Neural crest cell (in vitro differentiated cells): ENCODE measurements at regions not wholly inside any gene's neighbourhood (a gene's known extent, or its start where the extent isn't known, plus 50 kb on each side); places are given as distances from the start of the nearest gene placed in this dataset.

ENCODE experiments used
- DNase-seq: peaks from one replicate; pipeline ENCODE4 v3.0.0; 2021; ENCODE audit warnings: low read depth, mixed read lengths, low spot score
- H3K27ac Mint-ChIP-seq: one replicate; pipeline ENCODE4 v1.8.0; 2021; ENCODE audit warnings: mild to moderate bottlenecking, mixed read lengths; ENCODE audit not compliant: unreplicated experiment
- H3K27me3 Mint-ChIP-seq: 2 replicates; pipeline ENCODE4 v1.8.0; 2021; ENCODE audit warnings: low read depth, mild to moderate bottlenecking, mixed read lengths
- H3K36me3 Mint-ChIP-seq: 2 replicates; pipeline ENCODE4 v1.8.0; 2021; ENCODE audit warnings: low read depth, mild to moderate bottlenecking, mixed read lengths
- H3K4me1 Mint-ChIP-seq: 2 replicates; pipeline ENCODE4 v1.8.0; 2021; ENCODE audit warnings: mixed read lengths
- H3K4me3 Mint-ChIP-seq: one replicate; pipeline ENCODE4 v1.8.0; 2021; ENCODE audit warnings: mild to moderate bottlenecking, mixed read lengths
- H3K9me3 Mint-ChIP-seq: 2 replicates; pipeline ENCODE4 v1.8.0; 2021; ENCODE audit warnings: mixed read lengths
- TF ChIP-seq, protein P1 (sequence below): fragments of 200-600 bp; sonication (generic); conservative IDR thresholded peaks from 2 replicates; pipeline ENCODE4 v1.5.0; 2021; ENCODE audit warnings: antibody characterized with exemption, mild to moderate bottlenecking

DNA sequence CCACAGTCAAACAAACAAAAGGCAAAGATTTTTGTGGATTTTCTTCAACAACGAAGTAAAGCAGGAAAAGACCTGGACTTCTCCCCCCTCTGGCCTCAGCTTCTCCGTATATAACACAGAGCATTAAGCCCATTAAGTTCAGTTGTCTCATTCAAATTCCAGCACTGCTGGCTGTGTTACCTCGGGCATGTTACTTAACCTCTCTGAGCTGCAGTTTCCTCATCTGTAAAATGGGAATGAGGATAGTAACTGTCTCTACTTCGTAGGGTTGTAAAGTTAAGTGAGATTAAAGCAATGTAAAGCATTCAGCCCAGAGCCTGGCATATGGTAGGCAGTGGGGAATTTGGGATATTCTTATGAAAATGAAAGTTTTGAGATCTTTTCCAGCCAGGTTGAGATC is 92.7 kb upstream of the SMIM23 start:
- Mint-ChIP-seq H3K9me3 (no peaks in the 10 kb centered on the region), H3K36me3 (no peaks in the 10 kb centered on the region), H3K4me3 (no peak overlapping the region), H3K27me3 (no peaks in the 10 kb centered on the region), H3K27ac (no peak overlapping the region), H3K4me1 (peaks cover 10% of the 10 kb centered on the region)
- DNase-seq, result no peak
- TF ChIP-seq, protein P1, sequence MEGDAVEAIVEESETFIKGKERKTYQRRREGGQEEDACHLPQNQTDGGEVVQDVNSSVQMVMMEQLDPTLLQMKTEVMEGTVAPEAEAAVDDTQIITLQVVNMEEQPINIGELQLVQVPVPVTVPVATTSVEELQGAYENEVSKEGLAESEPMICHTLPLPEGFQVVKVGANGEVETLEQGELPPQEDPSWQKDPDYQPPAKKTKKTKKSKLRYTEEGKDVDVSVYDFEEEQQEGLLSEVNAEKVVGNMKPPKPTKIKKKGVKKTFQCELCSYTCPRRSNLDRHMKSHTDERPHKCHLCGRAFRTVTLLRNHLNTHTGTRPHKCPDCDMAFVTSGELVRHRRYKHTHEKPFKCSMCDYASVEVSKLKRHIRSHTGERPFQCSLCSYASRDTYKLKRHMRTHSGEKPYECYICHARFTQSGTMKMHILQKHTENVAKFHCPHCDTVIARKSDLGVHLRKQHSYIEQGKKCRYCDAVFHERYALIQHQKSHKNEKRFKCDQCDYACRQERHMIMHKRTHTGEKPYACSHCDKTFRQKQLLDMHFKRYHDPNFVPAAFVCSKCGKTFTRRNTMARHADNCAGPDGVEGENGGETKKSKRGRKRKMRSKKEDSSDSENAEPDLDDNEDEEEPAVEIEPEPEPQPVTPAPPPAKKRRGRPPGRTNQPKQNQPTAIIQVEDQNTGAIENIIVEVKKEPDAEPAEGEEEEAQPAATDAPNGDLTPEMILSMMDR, result no peak

DNA sequence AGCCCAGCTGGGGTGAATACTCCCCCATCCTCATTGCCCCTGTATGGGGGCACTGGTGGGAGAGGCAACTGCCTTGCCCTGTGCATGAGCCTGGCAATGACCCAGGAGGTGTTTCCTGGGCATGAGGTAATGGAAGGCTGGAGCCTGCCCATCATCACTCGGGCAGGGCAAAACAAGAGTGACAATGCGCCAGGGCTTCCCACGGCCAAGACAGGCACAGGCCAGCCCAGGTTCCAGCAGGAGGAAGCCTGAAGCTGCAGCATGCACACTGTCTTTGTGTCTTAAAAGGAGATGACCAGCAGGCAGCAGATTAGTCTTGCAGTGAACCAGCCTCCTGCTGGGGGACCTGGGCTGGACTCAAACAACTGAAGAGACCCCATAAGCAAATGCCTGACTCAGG is 92.2 kb upstream of the SMIM23 start:
- DNase-seq, result no peak
- Mint-ChIP-seq H3K4me1 (peaks cover 5% of the 10 kb centered on the region), H3K27ac (no peak overlapping the region), H3K9me3 (no peaks in the 10 kb centered on the region), H3K4me3 (no peak overlapping the region), H3K27me3 (no peaks in the 10 kb centered on the region), H3K36me3 (no peaks in the 10 kb centered on the region)
- TF ChIP-seq, protein P1, result no peak

DNA sequence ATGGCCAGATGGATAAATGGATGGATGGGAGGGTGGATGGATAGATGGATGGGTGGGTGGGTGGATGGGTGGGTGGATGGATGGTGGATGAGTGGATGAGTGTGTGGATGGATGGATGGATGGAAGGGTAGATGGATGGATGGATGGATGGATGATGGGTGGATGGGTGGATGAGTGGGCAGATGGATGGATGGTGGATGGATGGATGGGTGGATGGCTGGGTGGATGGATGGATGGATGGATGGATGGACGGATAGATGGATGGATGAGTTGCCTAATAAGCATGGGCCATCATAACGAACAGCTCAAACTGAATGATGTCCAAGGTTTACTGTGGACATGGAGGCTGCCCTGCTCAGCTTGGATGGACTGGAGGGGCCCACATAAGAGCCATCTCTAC is 89.8 kb upstream of the SMIM23 start:
- Mint-ChIP-seq H3K4me3 (no peak overlapping the region), H3K27ac (no peak overlapping the region), H3K36me3 (no peaks in the 10 kb centered on the region), H3K27me3 (no peaks in the 10 kb centered on the region), H3K4me1 (peaks cover 5% of the 10 kb centered on the region), H3K9me3 (no peaks in the 10 kb centered on the region)
- DNase-seq, result no peak
- TF ChIP-seq, protein P1, result no peak

DNA sequence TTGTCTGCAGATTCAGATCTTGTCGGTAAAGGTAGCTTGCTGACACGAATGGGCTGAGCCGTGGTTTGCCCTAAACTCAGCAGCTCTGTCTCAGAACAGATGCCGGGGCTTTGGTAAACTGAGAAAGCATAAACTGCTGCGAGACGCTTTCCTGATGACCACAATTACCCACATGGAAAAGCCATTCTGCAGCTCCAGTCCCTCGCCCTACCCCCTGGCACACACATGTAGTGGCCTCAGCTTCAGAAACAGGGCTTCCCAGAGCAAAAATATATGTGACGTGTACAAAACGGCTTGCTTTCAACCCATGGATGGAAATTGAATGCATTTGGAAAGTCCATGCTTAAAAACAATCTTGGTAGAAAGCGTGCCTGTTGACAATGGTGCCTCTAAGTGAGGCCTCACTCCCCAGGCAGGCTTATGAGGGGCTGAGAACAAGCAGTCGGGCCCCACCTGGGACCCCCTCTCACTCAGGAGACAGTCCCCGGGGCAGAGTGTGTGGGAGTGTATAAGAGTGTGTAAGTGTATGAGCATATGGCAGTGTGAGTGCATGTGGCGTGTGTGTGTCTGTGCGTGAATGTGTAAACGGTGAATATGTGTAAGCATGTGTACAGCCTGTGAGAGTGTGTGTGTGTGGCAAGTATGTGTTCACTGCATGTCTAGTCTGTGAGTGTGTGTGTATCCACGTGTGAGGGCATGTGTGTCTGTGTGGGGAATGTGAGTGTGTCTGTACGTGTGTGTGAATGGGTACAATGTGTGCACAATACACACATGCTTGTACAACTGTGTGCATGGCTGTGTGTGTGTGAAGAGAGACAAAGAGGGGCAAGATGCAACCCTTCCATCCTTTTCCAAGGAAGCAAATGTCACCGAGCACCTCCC is 88.2 kb upstream of the SMIM23 start:
- H3K4me1 Mint-ChIP-seq, result peaks cover 16% of the 10 kb centered on the region

DNA sequence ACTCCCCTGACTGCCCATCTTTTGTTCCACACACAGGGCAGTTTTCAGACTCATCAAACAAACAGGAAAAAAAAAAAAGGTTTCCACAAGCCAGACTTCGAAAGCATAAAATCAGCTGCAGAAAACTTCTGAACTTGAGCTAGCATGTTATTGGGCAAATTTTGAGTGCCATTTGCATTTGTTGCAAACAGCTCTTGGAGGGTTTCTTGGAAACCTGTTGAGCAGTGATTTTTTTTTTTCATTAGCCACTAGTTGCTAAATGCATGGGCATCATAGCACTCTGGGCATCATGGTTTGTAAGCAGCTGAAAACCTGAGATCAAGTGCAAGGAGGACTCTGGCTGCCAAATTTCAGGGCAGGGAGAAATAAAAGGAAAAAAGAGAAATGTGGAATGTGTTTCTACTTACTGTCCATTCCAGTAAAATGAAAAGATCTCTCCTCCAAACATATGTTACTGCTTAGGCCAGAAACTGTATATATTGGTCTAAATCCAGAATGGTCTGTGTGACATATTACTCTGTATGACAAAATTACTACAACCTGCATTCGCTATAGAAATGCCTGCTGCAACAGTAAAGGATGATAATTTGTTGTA is 85.2 kb upstream of the SMIM23 start:
- H3K27ac Mint-ChIP-seq, result no peak overlapping the region
- peaks cover 25% of the 10 kb centered on the region for H3K4me1 Mint-ChIP-seq
- DNase-seq, result no peak
- peaks cover 6% of the 10 kb centered on the region for H3K9me3 Mint-ChIP-seq
- H3K4me3 Mint-ChIP-seq, result no peak overlapping the region
- no peaks in the 10 kb centered on the region for H3K36me3 Mint-ChIP-seq
- TF ChIP-seq, protein P1, result no peak
- H3K27me3 Mint-ChIP-seq, result no peaks in the 10 kb centered on the region

More for the DNA sequence above, 88.2 kb upstream of the SMIM23 start:
- Mint-ChIP-seq H3K27ac (no peak overlapping the region), H3K36me3 (no peaks in the 10 kb centered on the region), H3K27me3 (no peaks in the 10 kb centered on the region), H3K9me3 (no peaks in the 10 kb centered on the region), H3K4me3 (no peak overlapping the region)
- no peak for DNase-seq
- TF ChIP-seq, protein P1, result no peak
